ENCODE measurements at regions not wholly inside any gene's neighbourhood (a gene's known extent, or its start where the extent isn't known, plus 50 kb on each side); places are given as distances from the start of the nearest gene placed in this dataset.

GRCh38 chr10:106336874-106337273, 827.6 kb downstream of the SORCS1 start:
- TF ChIP-seq CTCF (IDR thresholded peaks at IDR 0.05; ENCODE audit: insufficient read depth, low read length, poor library complexity, severe bottlenecking) (no peak), EZH2phosphoT487 (conservative IDR thresholded peaks at IDR 0.05; ENCODE audit: low read length) (no peak)
